Stomach (tissue), 8 donors: ENCODE measurements at regions not wholly inside any gene's neighbourhood (a gene's known extent, or its start where the extent isn't known, plus 50 kb on each side); places are given as distances from the start of the nearest gene placed in this dataset.
"Not testable (repeated sequence)": the region's sequence is repeated elsewhere in the genome, so short reads cannot be mapped to it uniquely, and the experiment has no call there.

Source experiments
- DNase-seq, 2 donors: peaks; one replicate each; pipeline versions ENCODE4 v3.0.0 to v3.0.0-alpha.2; 2013 to 2019
- H3K27ac ChIP-seq, 5 donors: fragments of 200-600 bp in 4 of 5; sonication (generic) in 4 of 5; one replicate each; pipeline ENCODE4 v1.5.1; 2013 to 2019; ENCODE audit warnings: mild to moderate bottlenecking in 1 of 5, moderate library complexity in 1 of 5
- H3K27me3 ChIP-seq, 3 donors: fragments of 200-600 bp; sonication (generic); one replicate each; pipeline ENCODE4 v1.5.1; 2017 to 2019; ENCODE audit warnings: mixed run types in 1 of 3
- H3K36me3 ChIP-seq, 4 donors: fragments of 200-600 bp; sonication (generic); 1 replicate in 3 of 4; 2 replicates in 1 of 4; pipeline ENCODE4 v1.5.1; 2016 to 2019
- H3K4me1 ChIP-seq, 4 donors: fragments of 200-600 bp; sonication (generic); one replicate each; pipeline ENCODE4 v1.5.1; 2016 to 2019
- H3K4me3 ChIP-seq, 4 donors: fragments of 200-600 bp; sonication (generic) in 3 of 4; one replicate each; pipeline ENCODE4 v1.5.1; 2016 to 2019; ENCODE audit warnings: mild to moderate bottlenecking in 1 of 4
- H3K9me3 ChIP-seq, 4 donors: fragments of 200-600 bp; sonication (generic); one replicate each; pipeline ENCODE4 v1.5.1; 2016 to 2019
- EP300 ChIP-seq: sonication (generic); formaldehyde crosslinking; IDR thresholded peaks from one replicate; pipeline ENCODE4 v1.6.1; 2017; ENCODE audit warnings: antibody characterized with exemption
- POLR2A ChIP-seq, 4 donors: fragments of 450-650 bp; IDR thresholded peaks; one replicate each; pipeline ENCODE4 v1.6.1; 2016; ENCODE audit warnings: antibody characterized with exemption in 4 of 4, control low read depth in 2 of 4, mild to moderate bottlenecking in 1 of 4, moderate library complexity in 1 of 4
- POLR2AphosphoS5 ChIP-seq, 3 donors: sonication (generic); formaldehyde crosslinking; IDR thresholded peaks; one replicate each; pipeline ENCODE4 v1.6.1; 2016; ENCODE audit warnings: antibody characterized with exemption in 3 of 3
- whole genome bisulfite sequencing, 5 donors: extraction: QIAGEN DNeasy Blood & Tissue Kit in 3 of 5; methylation state at CpG; one replicate each; pipeline versions ENCODE4 v1.1.5 to v1.1.7; 2013 to 2018; 5-methylcytosine and 5-hydroxymethylcytosine counted together
- intact Hi-C: fragments of 100-400 bp; cut with DNase I; formaldehyde crosslinking; loops from one replicate; pipeline ENCODE4 v1.15.1; 2023; ENCODE audit warnings: low total_unique reads
- TF ChIP-seq, protein P1 (sequence below), 7 experiments: fragments of 450-650 bp in 4 of 7; fragments of 200-600 bp in 3 of 7; sonication (generic) in 3 of 7; IDR thresholded peaks; one replicate each; pipeline ENCODE4 v1.5.1; 2016 to 2019; ENCODE audit warnings: antibody characterized with exemption in 7 of 7, control low read depth in 2 of 7, mild to moderate bottlenecking in 1 of 7
- donor health status: healthy with polysubstance abuse.
- donor health status: Bipolar disorder and iron deficiency.
- donor health status: healthy.

DNA sequence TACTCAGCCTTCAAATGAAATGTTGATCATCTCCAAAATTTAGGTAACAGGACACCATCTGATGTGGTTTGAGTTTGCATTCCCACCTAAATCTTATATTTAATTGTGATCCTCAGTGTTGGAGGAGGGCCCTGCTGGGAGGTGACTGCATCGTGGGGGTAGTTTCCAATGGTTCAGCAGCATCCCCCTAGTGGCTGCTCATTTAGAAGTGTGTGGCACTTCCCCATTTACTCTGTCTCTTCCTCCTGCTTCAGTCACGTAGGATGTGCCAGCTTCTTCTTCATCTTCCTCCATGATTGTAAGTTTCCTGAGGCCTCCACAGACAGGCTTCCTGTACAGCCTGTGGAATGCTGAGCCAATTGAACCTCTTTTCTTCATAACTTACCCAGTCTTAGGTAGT lies 731.2 kb downstream of the USP25 start:
- Histone ChIP-seq H3K9me3 (peaks cover 0 to 5% (median 2%) of the 10 kb centered on the region in 4 donors), H3K36me3 (no peaks in the 10 kb centered on the region), H3K27ac (no peak overlapping the region), H3K4me1 (peaks cover 0 to 3% (median 0%) of the 10 kb centered on the region in 4 donors), H3K27me3 (no peaks in the 10 kb centered on the region), H3K4me3 (no peak overlapping the region)
- no peak for TF ChIP-seq EP300
- TF ChIP-seq POLR2A (IDR thresholded peaks at IDR 0.05): no peak
- intact Hi-C loops: no loop called here
- 68 to 83% (median 73%) methylated on average over 2 of the region's 2 CpGs for WGBS, 5 donors
- no peak for DNase-seq

DNA sequence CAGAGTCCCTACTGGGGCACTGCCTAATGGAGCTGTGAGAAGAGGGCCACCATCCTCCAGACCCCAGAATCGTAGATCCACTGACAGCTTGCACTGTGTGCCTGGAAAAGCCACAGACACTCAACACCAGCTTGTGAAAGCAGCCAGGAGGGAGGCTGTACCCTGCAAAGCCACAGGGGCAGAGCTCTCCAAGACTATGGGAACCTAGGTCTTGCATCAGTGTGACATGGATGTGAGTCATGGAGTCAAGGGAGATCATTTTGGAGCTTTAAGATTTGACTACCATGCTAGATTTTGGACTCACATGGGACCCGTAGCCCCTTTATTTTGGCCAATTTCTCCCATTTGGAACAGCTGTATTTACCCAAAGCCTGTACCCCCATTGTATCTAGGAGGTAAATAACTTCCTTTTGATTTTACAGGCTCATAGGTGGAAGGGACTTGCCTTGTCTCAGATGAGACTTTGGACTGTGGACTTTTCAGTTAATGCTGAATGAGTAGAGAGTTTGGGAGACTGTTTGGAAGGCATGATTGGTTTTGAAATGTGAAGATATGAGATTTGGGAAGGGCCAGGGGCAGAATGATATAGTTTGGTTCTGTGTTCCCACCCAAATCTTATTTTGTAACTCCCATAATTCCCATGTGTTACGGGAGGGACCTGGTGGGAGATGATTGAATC lies 734.6 kb downstream of the USP25 start:
- H3K27ac ChIP-seq, H3K4me1 ChIP-seq, H3K27me3 ChIP-seq, H3K9me3 ChIP-seq, H3K36me3 ChIP-seq, intact Hi-C loops, H3K4me3 ChIP-seq, DNase-seq: not testable (repeated sequence)
- 78 to 91% (median 86%) methylated on average over 2 to 3 of the region's 3 CpGs for WGBS, 5 donors

DNA sequence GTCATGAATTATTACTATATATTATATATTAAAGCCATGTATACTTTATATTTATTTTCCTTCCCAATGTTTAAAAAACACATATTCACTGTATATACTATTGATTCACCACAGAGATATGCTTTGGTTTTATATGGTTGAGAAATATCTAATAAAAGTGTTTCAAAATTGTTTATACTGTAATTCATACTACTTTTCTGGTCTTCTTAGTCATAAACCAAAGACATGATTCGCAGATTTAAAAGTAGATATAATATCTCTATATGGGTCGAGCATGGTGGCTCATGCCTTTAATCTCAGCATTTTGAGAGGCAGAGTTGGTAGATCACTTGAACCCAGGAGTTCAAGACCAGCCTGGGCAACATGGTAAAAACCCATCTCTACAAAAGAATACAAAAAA lies 738.4 kb downstream of the USP25 start:
- WGBS, 5 donors: 69 to 93% (median 90%) methylated on average over 2 of the region's 2 CpGs
- intact Hi-C loops: no loop called here
- H3K9me3 ChIP-seq: peaks cover 0 to 5% (median 2%) of the 10 kb centered on the region in 4 donors

DNA sequence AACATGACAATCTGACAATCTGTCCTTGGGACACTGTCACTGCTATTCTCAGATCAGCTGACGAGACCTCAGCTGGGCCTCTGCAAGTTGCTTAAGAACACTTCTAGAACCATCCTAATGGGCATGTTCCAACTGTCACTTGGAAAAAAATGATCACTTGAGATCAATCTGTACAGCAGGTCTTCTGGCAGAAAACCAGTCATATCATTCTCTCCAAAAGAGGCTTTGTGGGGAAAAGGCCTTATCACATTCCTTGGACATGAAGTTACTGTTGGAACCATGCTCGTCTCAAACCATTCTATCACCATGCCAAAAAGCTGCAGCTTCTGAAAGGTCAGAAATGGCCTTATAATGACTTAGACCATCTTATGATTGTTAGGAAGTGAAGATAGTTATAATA lies 744.2 kb downstream of the USP25 start:
- no peak for TF ChIP-seq POLR2AphosphoS5 (IDR thresholded peaks at IDR 0.05)
- TF ChIP-seq, protein P1, sequence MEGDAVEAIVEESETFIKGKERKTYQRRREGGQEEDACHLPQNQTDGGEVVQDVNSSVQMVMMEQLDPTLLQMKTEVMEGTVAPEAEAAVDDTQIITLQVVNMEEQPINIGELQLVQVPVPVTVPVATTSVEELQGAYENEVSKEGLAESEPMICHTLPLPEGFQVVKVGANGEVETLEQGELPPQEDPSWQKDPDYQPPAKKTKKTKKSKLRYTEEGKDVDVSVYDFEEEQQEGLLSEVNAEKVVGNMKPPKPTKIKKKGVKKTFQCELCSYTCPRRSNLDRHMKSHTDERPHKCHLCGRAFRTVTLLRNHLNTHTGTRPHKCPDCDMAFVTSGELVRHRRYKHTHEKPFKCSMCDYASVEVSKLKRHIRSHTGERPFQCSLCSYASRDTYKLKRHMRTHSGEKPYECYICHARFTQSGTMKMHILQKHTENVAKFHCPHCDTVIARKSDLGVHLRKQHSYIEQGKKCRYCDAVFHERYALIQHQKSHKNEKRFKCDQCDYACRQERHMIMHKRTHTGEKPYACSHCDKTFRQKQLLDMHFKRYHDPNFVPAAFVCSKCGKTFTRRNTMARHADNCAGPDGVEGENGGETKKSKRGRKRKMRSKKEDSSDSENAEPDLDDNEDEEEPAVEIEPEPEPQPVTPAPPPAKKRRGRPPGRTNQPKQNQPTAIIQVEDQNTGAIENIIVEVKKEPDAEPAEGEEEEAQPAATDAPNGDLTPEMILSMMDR (IDR thresholded peaks at IDR 0.05): no peak
- TF ChIP-seq POLR2A (IDR thresholded peaks at IDR 0.05): no peak
- no peak for TF ChIP-seq EP300
- Histone ChIP-seq H3K27me3 (no peaks in the 10 kb centered on the region), H3K27ac (no peak overlapping the region), H3K9me3 (peaks cover 0 to 6% (median 0%) of the 10 kb centered on the region in 4 donors), H3K4me1 (peaks cover 0 to 13% (median 0%) of the 10 kb centered on the region in 4 donors), H3K4me3 (no peak overlapping the region), H3K36me3 (no peaks in the 10 kb centered on the region)
- intact Hi-C loops: no loop called here
- 43 to 63% (median 58%) methylated on average over 2 of the region's 2 CpGs for WGBS, 5 donors
- DNase-seq: peak in 1 of 2 donors; percentile 49

More for the DNA sequence above, 738.4 kb downstream of the USP25 start:
- Histone ChIP-seq H3K27ac (no peak overlapping the region), H3K4me3 (no peak overlapping the region), H3K36me3 (no peaks in the 10 kb centered on the region), H3K4me1 (no peaks in the 10 kb centered on the region), H3K27me3 (no peaks in the 10 kb centered on the region)
- no peak for TF ChIP-seq EP300
- TF ChIP-seq, protein P1 (IDR thresholded peaks at IDR 0.05): no peak
- no peak for TF ChIP-seq POLR2AphosphoS5 (IDR thresholded peaks at IDR 0.05)
- TF ChIP-seq POLR2A (IDR thresholded peaks at IDR 0.05): no peak
- no peak for DNase-seq

DNA sequence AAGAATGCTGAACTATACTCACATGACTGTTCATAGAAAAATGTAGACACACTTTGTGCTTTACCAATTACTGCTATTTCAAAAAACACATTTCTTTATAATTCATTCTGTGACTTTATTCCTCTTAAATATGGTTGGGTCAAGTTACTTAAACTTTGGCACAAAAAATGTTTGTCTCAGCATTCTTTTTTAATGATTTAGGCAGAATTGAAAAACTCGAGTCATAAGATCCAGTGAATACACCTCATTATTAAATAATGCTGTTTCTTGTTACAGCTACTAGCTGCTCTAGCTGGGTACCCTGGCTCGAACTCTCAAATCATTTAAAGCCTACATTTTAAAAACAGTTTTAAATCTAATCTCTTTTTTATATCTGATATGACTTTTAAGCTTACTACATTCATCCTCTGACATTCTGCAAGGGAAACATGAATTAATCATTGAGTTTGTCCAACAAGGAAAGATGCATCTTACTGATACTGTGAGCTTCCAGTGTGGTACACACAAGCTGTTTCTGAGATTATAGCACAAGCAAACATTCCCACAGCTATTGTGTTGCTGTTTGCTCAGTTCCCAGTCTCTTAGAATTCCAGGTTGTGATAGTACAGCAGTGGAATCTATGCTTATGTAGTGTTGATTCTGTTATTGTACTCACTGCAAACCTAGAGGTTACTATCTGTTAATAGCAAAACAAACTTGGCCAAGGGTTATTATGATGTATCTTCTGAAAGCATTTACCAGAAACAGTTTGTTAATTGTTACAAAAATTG lies 746.5 kb downstream of the USP25 start:
- Histone ChIP-seq H3K36me3 (no peaks in the 10 kb centered on the region), H3K4me1 (peaks cover 0 to 13% (median 0%) of the 10 kb centered on the region in 4 donors), H3K27me3 (no peaks in the 10 kb centered on the region), H3K9me3 (peaks cover 0 to 18% (median 6%) of the 10 kb centered on the region in 4 donors), H3K27ac (no peak overlapping the region), H3K4me3 (no peak overlapping the region)
- TF ChIP-seq, protein P1 (IDR thresholded peaks at IDR 0.05): no peak
- TF ChIP-seq POLR2A (IDR thresholded peaks at IDR 0.05) (no peak), EP300 (no peak), POLR2AphosphoS5 (IDR thresholded peaks at IDR 0.05) (no peak)
- DNase-seq: peak in 1 of 2 donors; percentile 18
- WGBS, 5 donors: 34 to 48% (median 40%) methylated on average over 2 of the region's 2 CpGs
- intact Hi-C loops: no loop called here
